Activated T-cell treated with anti-CD3 and anti-CD28 coated beads, Interleukin-2, amount 50 U/mL, for 24 hours (primary cell): ENCODE measurements at regions not wholly inside any gene's neighbourhood (a gene's known extent, or its start where the extent isn't known, plus 50 kb on each side); places are given as distances from the start of the nearest gene placed in this dataset.
"Not testable (repeated sequence)": the region's sequence is repeated elsewhere in the genome, so short reads cannot be mapped to it uniquely, and the experiment has no call there.

Source experiments
- DNase-seq: peaks from one replicate; pipeline ENCODE4 v3.0.0-alpha.2; 2020
- H3K27ac Mint-ChIP-seq: 2 replicates; pipeline ENCODE4 v1.8.0; 2020; ENCODE audit warnings: mild to moderate bottlenecking, mixed read lengths
- H3K27me3 Mint-ChIP-seq: 2 replicates; pipeline ENCODE4 v1.8.0; 2020; ENCODE audit warnings: mixed read lengths
- H3K36me3 Mint-ChIP-seq: 2 replicates; pipeline ENCODE4 v1.8.0; 2020; ENCODE audit warnings: low read depth, mixed read lengths
- H3K4me1 Mint-ChIP-seq: 2 replicates; pipeline ENCODE4 v1.8.0; 2020; ENCODE audit warnings: low read depth, mixed read lengths
- H3K4me3 Mint-ChIP-seq: 2 replicates; pipeline ENCODE4 v1.8.0; 2020; ENCODE audit warnings: mild to moderate bottlenecking, moderate library complexity, mixed read lengths
- H3K9me3 Mint-ChIP-seq: 2 replicates; pipeline ENCODE4 v1.8.0; 2020; ENCODE audit warnings: mixed read lengths

DNA sequence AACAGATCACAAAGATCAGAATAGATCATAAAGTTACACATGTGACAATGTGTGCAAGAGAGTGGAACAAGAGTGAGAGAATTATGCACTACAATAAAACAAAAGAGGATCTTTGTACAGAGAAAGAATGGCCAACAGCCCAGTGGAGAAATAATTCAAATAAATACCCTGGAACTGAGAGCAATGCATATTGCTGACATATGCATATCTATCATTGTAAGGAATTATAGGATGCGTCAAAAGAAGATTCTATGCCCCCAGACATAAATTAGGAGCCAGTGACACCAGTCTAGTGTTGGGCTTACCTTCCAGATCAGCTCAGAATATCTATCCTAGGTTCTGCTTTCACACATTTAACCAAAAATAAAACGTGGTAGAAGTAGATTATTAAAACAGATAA, 320.1 kb upstream of the VCX start:
- no peaks in the 10 kb centered on the region for H3K36me3 Mint-ChIP-seq
- no peak overlapping the region for H3K27ac Mint-ChIP-seq
- H3K27me3 Mint-ChIP-seq, result no peaks in the 10 kb centered on the region
- DNase-seq, result no peak
- no peaks in the 10 kb centered on the region for H3K4me1 Mint-ChIP-seq
- no peak overlapping the region for H3K4me3 Mint-ChIP-seq
- H3K9me3 Mint-ChIP-seq, result peaks cover 21% of the 10 kb centered on the region

DNA sequence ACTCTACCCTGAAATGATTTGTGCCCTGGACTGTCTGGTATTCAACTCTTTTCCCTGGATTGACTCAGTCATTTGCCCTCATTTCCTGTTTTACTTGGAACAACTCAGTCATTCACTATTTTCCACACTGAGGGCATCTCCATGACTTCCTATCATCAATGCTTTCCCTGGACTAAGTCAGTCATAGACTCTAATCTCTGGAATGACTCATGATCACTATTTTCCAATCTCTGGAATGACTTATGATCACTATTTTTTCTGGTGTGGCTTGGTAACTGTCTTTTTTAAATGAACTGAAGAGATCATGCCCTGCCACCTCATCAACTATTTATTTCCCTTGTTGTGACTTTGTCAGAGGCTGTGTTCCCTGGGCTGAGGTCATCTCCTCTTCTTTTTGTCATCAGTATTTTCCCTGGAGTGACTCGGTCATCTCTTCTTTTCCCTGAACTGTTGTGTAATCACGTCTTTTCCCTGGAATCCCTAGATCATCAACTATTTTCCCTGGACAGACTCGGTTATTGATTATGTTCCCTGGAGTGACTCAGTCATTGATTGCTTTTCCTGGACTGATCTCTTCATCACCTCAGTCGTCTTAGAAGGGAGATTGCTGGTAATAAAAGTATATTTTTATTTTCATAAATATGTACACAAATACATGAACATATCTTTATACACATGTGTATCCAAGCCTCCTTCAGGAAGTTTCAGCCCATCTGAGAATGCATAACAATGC, 327.1 kb upstream of the VCX start:
- DNase-seq, result no peak
- Mint-ChIP-seq H3K27ac (no peak overlapping the region), H3K9me3 (peaks cover 14% of the 10 kb centered on the region), H3K36me3 (no peaks in the 10 kb centered on the region), H3K4me1 (no peaks in the 10 kb centered on the region), H3K4me3 (no peak overlapping the region), H3K27me3 (no peaks in the 10 kb centered on the region)

GRCh38 chrX:7514871-7515599, 327.9 kb upstream of the VCX start:
- DNase-seq, result no peak
- Mint-ChIP-seq H3K4me3 (no peak overlapping the region), H3K36me3 (no peaks in the 10 kb centered on the region), H3K9me3 (peaks cover 14% of the 10 kb centered on the region), H3K27ac (no peak overlapping the region), H3K27me3 (no peaks in the 10 kb centered on the region), H3K4me1 (no peaks in the 10 kb centered on the region)

GRCh38 chrX:7512845-7513244, 330.1 kb upstream of the VCX start:
- Mint-ChIP-seq H3K27ac (no peak overlapping the region), H3K27me3 (no peaks in the 10 kb centered on the region), H3K9me3 (peaks cover 14% of the 10 kb centered on the region), H3K4me3 (no peak overlapping the region), H3K4me1 (no peaks in the 10 kb centered on the region), H3K36me3 (no peaks in the 10 kb centered on the region)
- DNase-seq, result no peak

DNA sequence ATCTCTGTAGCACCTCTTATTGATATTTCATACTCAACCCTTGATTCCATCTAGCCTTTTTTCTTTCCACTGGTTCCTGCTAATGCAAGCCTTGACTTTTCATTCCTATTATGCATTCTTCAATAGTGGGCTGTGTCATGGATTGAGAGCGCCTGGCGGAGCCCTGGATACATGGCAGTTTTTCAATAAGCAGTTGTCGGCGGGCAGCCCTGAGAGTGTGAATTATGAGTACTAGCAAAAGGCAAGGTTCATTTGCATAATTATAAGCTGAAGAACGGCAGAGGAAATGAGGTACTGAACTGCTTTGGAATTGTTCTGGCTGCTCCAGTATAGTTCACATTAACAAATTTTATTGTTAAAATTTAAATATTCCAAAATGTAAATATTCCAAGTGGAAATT, 339.7 kb upstream of the VCX start:
- no peaks in the 10 kb centered on the region for H3K27me3 Mint-ChIP-seq
- H3K36me3 Mint-ChIP-seq, result no peaks in the 10 kb centered on the region
- no peak overlapping the region for H3K27ac Mint-ChIP-seq
- H3K9me3 Mint-ChIP-seq, result peaks cover 9% of the 10 kb centered on the region
- H3K4me3 Mint-ChIP-seq, result no peak overlapping the region
- DNase-seq, result no peak
- H3K4me1 Mint-ChIP-seq, result no peaks in the 10 kb centered on the region

DNA sequence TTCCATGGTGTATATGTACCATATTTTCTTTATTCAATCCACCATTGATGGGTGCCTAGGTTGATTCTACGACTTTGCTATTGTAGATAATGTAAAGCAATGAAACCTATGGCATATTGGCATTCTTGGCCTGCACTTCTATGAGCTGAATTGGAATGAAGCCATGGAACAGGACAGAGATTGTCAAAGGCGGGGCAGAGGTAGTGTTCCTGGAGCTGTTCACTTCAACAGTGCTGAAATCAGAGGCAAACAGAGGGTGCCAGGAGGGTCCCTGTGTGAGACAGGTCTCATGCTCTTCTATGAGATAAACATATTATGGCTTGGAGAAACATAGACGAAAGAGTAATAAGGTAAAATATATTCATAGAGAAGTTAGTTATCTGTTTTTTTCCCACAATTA, 342.6 kb upstream of the VCX start:
- Mint-ChIP-seq H3K9me3 (peaks cover 9% of the 10 kb centered on the region), H3K4me1 (no peaks in the 10 kb centered on the region), H3K27me3 (no peaks in the 10 kb centered on the region), H3K27ac (no peak overlapping the region), H3K4me3 (no peak overlapping the region), H3K36me3 (no peaks in the 10 kb centered on the region)
- DNase-seq, result no peak

DNA sequence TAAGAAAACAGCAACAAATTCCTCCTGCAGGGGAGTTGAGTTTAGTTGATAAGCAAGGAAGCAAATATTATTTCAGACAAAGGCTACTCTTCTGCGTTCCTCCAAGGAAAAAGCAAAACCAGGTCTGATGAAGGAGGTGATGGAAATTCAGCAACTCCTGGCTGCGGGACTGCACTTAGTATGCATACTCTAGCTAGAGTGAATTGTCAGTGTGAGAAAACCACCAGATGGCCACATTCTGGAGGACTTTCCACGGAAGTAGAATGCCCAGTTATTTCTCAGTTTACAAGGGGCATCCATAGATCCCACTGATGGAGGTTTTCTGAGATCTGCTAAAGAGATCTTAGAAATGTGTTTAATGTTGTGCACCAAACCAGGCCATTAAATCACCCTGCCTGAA, 338.6 kb upstream of the PUDP start:
- Mint-ChIP-seq H3K9me3 (peaks cover 13% of the 10 kb centered on the region), H3K36me3 (no peaks in the 10 kb centered on the region), H3K27ac (no peak overlapping the region), H3K4me1 (no peaks in the 10 kb centered on the region), H3K4me3 (no peak overlapping the region), H3K27me3 (no peaks in the 10 kb centered on the region)
- DNase-seq, result no peak

DNA sequence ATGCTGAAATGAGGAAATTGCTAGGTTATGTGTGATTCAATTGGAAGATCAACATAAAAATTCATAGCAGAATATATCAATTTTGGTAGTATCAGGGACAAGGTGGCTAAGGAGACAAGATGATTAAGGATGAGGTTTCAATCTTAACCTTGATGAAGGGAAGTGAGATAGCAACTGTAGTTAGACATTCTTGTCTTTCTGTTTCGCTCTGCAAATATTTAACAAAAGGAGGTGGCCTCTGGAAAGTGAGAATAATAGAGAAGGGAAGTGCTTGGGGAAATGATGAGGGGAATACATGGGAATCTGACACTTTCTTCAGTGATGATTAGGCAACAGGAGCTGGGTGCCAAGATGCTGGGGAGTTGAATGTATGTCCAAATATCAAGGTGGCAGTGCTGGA, 337.1 kb upstream of the PUDP start:
- no peaks in the 10 kb centered on the region for H3K36me3 Mint-ChIP-seq
- H3K4me3 Mint-ChIP-seq, result no peak overlapping the region
- peaks cover 13% of the 10 kb centered on the region for H3K9me3 Mint-ChIP-seq

GRCh38 chrX:7480721-7481120, 332.8 kb upstream of the PUDP start:
- peaks cover 16% of the 10 kb centered on the region for H3K9me3 Mint-ChIP-seq
- no peaks in the 10 kb centered on the region for H3K4me1 Mint-ChIP-seq
- no peak overlapping the region for H3K27ac Mint-ChIP-seq
- no peaks in the 10 kb centered on the region for H3K27me3 Mint-ChIP-seq
- H3K4me3 Mint-ChIP-seq, result no peak overlapping the region
- no peaks in the 10 kb centered on the region for H3K36me3 Mint-ChIP-seq
- no peak for DNase-seq

More for the DNA sequence above, 337.1 kb upstream of the PUDP start:
- H3K4me1 Mint-ChIP-seq, result no peaks in the 10 kb centered on the region
- no peaks in the 10 kb centered on the region for H3K27me3 Mint-ChIP-seq
- H3K27ac Mint-ChIP-seq, result no peak overlapping the region
- DNase-seq, result no peak

- H3K27me3 Mint-ChIP-seq, result no peaks in the 10 kb centered on the region
- peaks cover 13% of the 10 kb centered on the region for H3K9me3 Mint-ChIP-seq
- no peaks in the 10 kb centered on the region for H3K4me1 Mint-ChIP-seq
Measured at GRCh38 chrX:7462110-7462509, 314.2 kb upstream of the PUDP start.

DNA sequence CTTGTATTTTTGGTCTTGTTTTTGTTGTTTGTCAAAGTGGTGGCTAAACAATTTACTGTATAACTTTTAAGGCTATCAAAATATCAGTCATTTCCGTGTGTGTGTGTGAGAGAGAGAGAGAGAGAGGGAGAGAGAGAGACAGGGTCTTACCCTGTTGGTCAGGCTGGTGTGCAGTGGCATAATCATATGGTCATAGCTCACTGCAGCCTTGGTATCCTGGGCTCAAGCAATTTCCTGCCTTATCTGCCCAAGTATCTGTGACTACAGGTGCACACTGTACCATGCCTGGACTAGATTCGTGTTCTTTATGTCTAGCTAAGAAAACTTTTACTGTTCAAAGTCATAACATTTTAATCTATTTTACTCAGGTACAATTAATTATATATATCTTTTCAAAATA, 313.1 kb upstream of the PUDP start:
- not testable (repeated sequence) for H3K27me3 Mint-ChIP-seq, DNase-seq, H3K4me3 Mint-ChIP-seq

More at GRCh38 chrX:7462110-7462509, 314.2 kb upstream of the PUDP start:
- Mint-ChIP-seq H3K36me3 (no peaks in the 10 kb centered on the region), H3K27ac (no peak overlapping the region), H3K4me3 (no peak overlapping the region)
- DNase-seq, result no peak

GRCh38 chrX:7447801-7448499, 300.0 kb upstream of the PUDP start:
- no peak overlapping the region for H3K4me3 Mint-ChIP-seq
- H3K36me3 Mint-ChIP-seq, result no peaks in the 10 kb centered on the region
- H3K9me3 Mint-ChIP-seq, result peaks cover 8% of the 10 kb centered on the region

More for the DNA sequence above, 313.1 kb upstream of the PUDP start:
- not testable (repeated sequence) for H3K36me3 Mint-ChIP-seq, H3K4me1 Mint-ChIP-seq, H3K9me3 Mint-ChIP-seq, H3K27ac Mint-ChIP-seq

GRCh38 chrX:7446815-7447214, 298.9 kb upstream of the PUDP start:
- no peak overlapping the region for H3K4me3 Mint-ChIP-seq
- DNase-seq, result no peak
- H3K36me3 Mint-ChIP-seq, result no peaks in the 10 kb centered on the region
- no peak overlapping the region for H3K27ac Mint-ChIP-seq
- H3K9me3 Mint-ChIP-seq, result peaks cover 8% of the 10 kb centered on the region
- H3K4me1 Mint-ChIP-seq, result no peaks in the 10 kb centered on the region
- H3K27me3 Mint-ChIP-seq, result peaks cover 3% of the 10 kb centered on the region

More at GRCh38 chrX:7447801-7448499, 300.0 kb upstream of the PUDP start:
- H3K27me3 Mint-ChIP-seq, result peaks cover 3% of the 10 kb centered on the region
- no peak for DNase-seq
- H3K4me1 Mint-ChIP-seq, result no peaks in the 10 kb centered on the region
- no peak overlapping the region for H3K27ac Mint-ChIP-seq

DNA sequence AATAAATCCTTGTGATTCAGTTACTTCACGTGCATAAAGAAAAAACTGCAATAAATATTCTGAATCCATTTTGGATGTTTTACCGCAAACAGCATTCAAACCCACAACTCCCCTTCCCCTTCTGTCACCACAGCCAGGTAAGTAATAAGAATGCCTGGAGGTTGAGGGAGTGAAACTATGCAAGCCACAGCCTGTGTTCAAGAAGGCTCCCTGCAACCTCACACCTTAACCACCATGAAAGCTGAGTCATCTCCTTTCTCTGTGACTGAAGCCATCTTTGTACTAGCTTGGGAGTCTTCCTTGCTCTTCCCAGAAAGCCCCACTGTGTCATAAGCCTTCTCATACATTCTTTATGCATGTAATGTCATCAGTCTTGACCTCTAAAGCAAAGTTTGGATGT, 297.0 kb upstream of the PUDP start:
- Mint-ChIP-seq H3K27me3 (peaks cover under 1% of the 10 kb centered on the region), H3K9me3 (peaks cover 4% of the 10 kb centered on the region), H3K36me3 (no peaks in the 10 kb centered on the region), H3K27ac (no peak overlapping the region), H3K4me1 (no peaks in the 10 kb centered on the region), H3K4me3 (no peak overlapping the region)
- DNase-seq, result no peak

GRCh38 chrX:7441586-7441985, 293.6 kb upstream of the PUDP start:
- H3K4me1 Mint-ChIP-seq, result no peaks in the 10 kb centered on the region
- no peak for DNase-seq
- H3K9me3 Mint-ChIP-seq, result peaks cover 2% of the 10 kb centered on the region
- no peak overlapping the region for H3K4me3 Mint-ChIP-seq
- H3K27me3 Mint-ChIP-seq, result no peaks in the 10 kb centered on the region
- H3K27ac Mint-ChIP-seq, result no peak overlapping the region
- H3K36me3 Mint-ChIP-seq, result no peaks in the 10 kb centered on the region
